ENCODE measurements at regions not wholly inside any gene's neighbourhood (a gene's known extent, or its start where the extent isn't known, plus 50 kb on each side); places are given as distances from the start of the nearest gene placed in this dataset.

- ATAC-seq = no peak
- TF ChIP-seq PPARA (CRISPR knock-in tag; IDR thresholded peaks at IDR 0.05; ENCODE audit: borderline replicate concordance) = no peak
- no peak for TF ChIP-seq ZNF70 (CRISPR knock-in tag; IDR thresholded peaks at IDR 0.05)
- no peak for TF ChIP-seq ZFP30 (CRISPR knock-in tag; IDR thresholded peaks at IDR 0.05)
- no peak for TF ChIP-seq ZNF8 (CRISPR knock-in tag; IDR thresholded peaks at IDR 0.05)
- TF ChIP-seq GLIS3 (CRISPR knock-in tag; IDR thresholded peaks at IDR 0.05) = no peak
Measured at GRCh38 chr3:21041621-21042020, 709.4 kb downstream of the ZNF385D start.

GRCh38 chr3:21036888-21037287 is 714.1 kb downstream of the ZNF385D start:
- TF ChIP-seq ARNTL (CRISPR knock-in tag; IDR thresholded peaks at IDR 0.05; ENCODE audit: borderline replicate concordance, low read depth) (no peak), ISL1 (CRISPR knock-in tag; IDR thresholded peaks at IDR 0.05) (no peak), TOX (CRISPR knock-in tag; IDR thresholded peaks at IDR 0.05; ENCODE audit: borderline replicate concordance) (no peak), TSHZ2 (CRISPR knock-in tag; IDR thresholded peaks at IDR 0.05) (no peak), CSRNP3 (CRISPR knock-in tag; IDR thresholded peaks at IDR 0.05) (no peak), ESRRG (CRISPR knock-in tag; IDR thresholded peaks at IDR 0.05) (no peak), RARB (CRISPR knock-in tag; IDR thresholded peaks at IDR 0.05) (no peak), GLIS3 (CRISPR knock-in tag; IDR thresholded peaks at IDR 0.05) (no peak)
- ATAC-seq = no peak

- no peak for TF ChIP-seq PPARA (CRISPR knock-in tag; IDR thresholded peaks at IDR 0.05; ENCODE audit: borderline replicate concordance)
- no peak for TF ChIP-seq TSHZ2 (CRISPR knock-in tag; IDR thresholded peaks at IDR 0.05)
- no peak for TF ChIP-seq SNAI2 (CRISPR knock-in tag; IDR thresholded peaks at IDR 0.05)
- TF ChIP-seq RARB (CRISPR knock-in tag; IDR thresholded peaks at IDR 0.05) = no peak
- TF ChIP-seq BACH2 (CRISPR knock-in tag; IDR thresholded peaks at IDR 0.05; ENCODE audit: borderline replicate concordance) = no peak
- TF ChIP-seq ZC3H10 (CRISPR knock-in tag; IDR thresholded peaks at IDR 0.05) = no peak
- no peak for TF ChIP-seq PATZ1 (CRISPR knock-in tag; IDR thresholded peaks at IDR 0.05; ENCODE audit: borderline replicate concordance)
- no peak for TF ChIP-seq ZNF8 (CRISPR knock-in tag; IDR thresholded peaks at IDR 0.05)
- TF ChIP-seq ZNF70 (CRISPR knock-in tag; IDR thresholded peaks at IDR 0.05) = no peak
- no peak for TF ChIP-seq TOX (CRISPR knock-in tag; IDR thresholded peaks at IDR 0.05; ENCODE audit: borderline replicate concordance)
- TF ChIP-seq ZFP30 (CRISPR knock-in tag; IDR thresholded peaks at IDR 0.05) = no peak
- TF ChIP-seq ARNTL (CRISPR knock-in tag; IDR thresholded peaks at IDR 0.05; ENCODE audit: borderline replicate concordance, low read depth) = no peak
- TF ChIP-seq TCF4 (CRISPR knock-in tag; IDR thresholded peaks at IDR 0.05; ENCODE audit: borderline replicate concordance) = no peak
- no peak for TF ChIP-seq CREB5 (CRISPR knock-in tag; IDR thresholded peaks at IDR 0.05; ENCODE audit: low read depth)
- no peak for ATAC-seq
Measured at GRCh38 chr3:21028412-21028811, 722.6 kb downstream of the ZNF385D start.

Data from SK-N-SH treated with all-trans-retinoic acid at 6 μM for 48 hours (cell line).